Cardiac fibroblast (primary cell): ENCODE measurements at regions not wholly inside any gene's neighbourhood (a gene's known extent, or its start where the extent isn't known, plus 50 kb on each side); places are given as distances from the start of the nearest gene placed in this dataset.

Experiments
- DNase-seq, 2 donors: peaks; one replicate each; pipeline versions ENCODE4 v3.0.0 to v3.0.0-alpha.2; 2010; ENCODE audit warnings: low read depth in 2 of 2
- H3K4me3 ChIP-seq, 2 donors: replicated peaks in 1 of 2; 1 replicate in 1 of 2; 2 replicates in 1 of 2; pipeline ENCODE4 v1.5.1; 2011; ENCODE audit warnings: low read depth in 2 of 2, low read length in 2 of 2, mild to moderate bottlenecking in 2 of 2, moderate library complexity in 1 of 2
- TF ChIP-seq, protein P1 (sequence below): IDR thresholded peaks from one replicate; pipeline ENCODE4 v1.5.1; 2011; ENCODE audit warnings: low read depth, mild to moderate bottlenecking, low read length, inconsistent platforms

- TF ChIP-seq, protein P1, sequence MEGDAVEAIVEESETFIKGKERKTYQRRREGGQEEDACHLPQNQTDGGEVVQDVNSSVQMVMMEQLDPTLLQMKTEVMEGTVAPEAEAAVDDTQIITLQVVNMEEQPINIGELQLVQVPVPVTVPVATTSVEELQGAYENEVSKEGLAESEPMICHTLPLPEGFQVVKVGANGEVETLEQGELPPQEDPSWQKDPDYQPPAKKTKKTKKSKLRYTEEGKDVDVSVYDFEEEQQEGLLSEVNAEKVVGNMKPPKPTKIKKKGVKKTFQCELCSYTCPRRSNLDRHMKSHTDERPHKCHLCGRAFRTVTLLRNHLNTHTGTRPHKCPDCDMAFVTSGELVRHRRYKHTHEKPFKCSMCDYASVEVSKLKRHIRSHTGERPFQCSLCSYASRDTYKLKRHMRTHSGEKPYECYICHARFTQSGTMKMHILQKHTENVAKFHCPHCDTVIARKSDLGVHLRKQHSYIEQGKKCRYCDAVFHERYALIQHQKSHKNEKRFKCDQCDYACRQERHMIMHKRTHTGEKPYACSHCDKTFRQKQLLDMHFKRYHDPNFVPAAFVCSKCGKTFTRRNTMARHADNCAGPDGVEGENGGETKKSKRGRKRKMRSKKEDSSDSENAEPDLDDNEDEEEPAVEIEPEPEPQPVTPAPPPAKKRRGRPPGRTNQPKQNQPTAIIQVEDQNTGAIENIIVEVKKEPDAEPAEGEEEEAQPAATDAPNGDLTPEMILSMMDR: no peak
- H3K4me3 ChIP-seq: no peak overlapping the region
- DNase-seq: peak; percentile 55 to 64
Measured at GRCh38 chr11:36774603-36775002, 176.6 kb upstream of the RAG2 start.

- H3K4me3 ChIP-seq: no peak overlapping the region
- TF ChIP-seq, protein P1: no peak
- DNase-seq: no peak
Measured at GRCh38 chr11:36763187-36763586, 165.2 kb upstream of the RAG2 start.

DNA sequence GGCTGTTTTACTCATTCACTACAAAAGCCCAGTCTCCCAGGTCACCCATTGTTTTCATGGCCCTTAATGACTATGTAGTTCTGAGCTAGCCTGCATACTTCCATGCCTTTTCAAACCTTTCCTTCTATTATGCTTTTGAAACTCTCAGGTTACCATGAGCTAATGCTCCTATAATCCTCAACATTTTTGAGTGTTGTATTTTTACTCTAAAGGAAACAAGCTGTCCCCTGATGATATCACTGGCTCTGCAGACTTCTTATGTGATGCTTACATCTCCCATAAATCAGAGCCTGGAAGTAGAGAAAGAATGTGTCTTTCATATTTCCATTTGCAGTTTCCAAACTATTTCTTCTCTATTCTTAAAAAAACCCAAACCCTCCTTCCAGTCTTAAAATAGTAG is 159.0 kb upstream of the RAG2 start:
- no peak overlapping the region for H3K4me3 ChIP-seq
- no peak for DNase-seq
- TF ChIP-seq, protein P1: no peak

GRCh38 chr11:36753960-36754359 is 155.9 kb upstream of the RAG2 start:
- TF ChIP-seq, protein P1: no peak

GRCh38 chr11:36751996-36752395 is 154.0 kb upstream of the RAG2 start:
- TF ChIP-seq, protein P1: no peak
- H3K4me3 ChIP-seq: no peak overlapping the region
- DNase-seq: no peak

More at GRCh38 chr11:36753960-36754359, 155.9 kb upstream of the RAG2 start:
- no peak overlapping the region for H3K4me3 ChIP-seq
- no peak for DNase-seq

DNA sequence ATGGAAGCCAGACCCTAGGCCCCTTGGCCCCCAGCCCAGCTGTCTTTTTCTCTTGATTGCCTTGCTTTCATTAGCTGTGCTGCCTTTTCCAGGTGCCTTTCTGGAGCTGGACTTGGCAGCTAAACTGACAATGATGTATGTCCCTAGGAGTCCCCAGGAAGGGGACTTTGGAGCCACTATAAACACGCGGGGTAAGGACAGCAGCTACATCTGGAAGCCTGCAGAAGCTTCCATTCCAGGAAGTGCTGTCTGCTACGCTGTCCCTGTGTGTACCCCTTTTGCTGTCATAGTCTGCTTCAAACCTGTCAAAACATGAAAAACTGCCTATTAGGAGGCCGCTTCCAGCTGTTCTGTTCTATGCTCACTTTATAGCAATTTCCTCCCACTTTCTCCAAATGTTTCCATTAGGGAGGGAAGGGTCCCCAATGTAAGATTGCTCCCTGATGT is 153.3 kb upstream of the RAG2 start:
- no peak for DNase-seq
- no peak overlapping the region for H3K4me3 ChIP-seq
- TF ChIP-seq, protein P1: no peak

GRCh38 chr11:36750349-36750748 is 152.3 kb upstream of the RAG2 start:
- no peak for DNase-seq
- TF ChIP-seq, protein P1: no peak
- no peak overlapping the region for H3K4me3 ChIP-seq
